OCI-LY7 (cell line): ENCODE measurements at regions not wholly inside any gene's neighbourhood (a gene's known extent, or its start where the extent isn't known, plus 50 kb on each side); places are given as distances from the start of the nearest gene placed in this dataset.

Source experiments
- EZH2phosphoT487 ChIP-seq: fragments of 200-600 bp; sonication (generic); IDR thresholded peaks from 2 replicates; pipeline ENCODE4 v1.6.1; 2018; ENCODE audit warnings: low read depth, borderline replicate concordance, mild to moderate bottlenecking, mixed run types, antibody characterized with exemption, low read length, moderate library complexity, mixed read lengths
- TF ChIP-seq, protein P1 (sequence below): fragments of 200-600 bp; sonication (generic); conservative IDR thresholded peaks from 2 replicates; pipeline ENCODE4 v1.5.1; 2014; ENCODE audit warnings: mild to moderate bottlenecking, antibody characterized with exemption, low read length, moderate library complexity, mixed read lengths

DNA sequence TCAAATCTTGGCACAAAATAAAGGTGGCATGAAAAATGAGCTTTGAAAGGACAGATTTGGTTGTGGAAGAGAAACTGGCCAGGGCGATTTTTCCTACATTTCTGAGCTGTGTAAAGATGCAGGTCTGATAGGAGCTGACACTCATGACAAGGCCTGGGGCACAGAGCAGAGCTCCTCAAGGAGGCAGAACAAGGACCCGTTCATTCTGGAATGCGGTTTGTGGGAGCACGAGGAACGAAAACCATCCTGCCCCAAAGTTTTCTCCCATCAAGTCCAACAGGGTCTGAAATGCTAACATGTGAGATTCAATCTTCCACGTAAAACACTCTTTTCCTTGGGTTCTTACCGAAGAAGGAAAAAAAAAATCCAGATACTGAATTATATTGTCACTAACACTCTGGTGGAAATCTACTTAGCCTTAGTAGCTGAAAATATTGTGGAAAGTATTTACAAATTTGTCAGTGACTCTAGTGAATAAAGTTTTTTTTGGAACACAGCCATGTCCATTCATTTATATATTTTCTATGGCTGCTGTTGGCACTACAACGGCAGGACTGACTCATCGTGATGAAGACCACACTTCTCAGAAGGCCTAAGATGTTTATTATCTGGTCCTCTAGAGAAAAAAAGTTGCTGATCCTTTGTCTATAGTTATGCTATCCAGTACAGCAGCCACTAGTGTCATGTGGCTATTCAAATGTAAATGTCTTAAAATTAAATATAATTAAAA is 215.7 kb downstream of the BAMBI start:
- TF ChIP-seq, protein P1, sequence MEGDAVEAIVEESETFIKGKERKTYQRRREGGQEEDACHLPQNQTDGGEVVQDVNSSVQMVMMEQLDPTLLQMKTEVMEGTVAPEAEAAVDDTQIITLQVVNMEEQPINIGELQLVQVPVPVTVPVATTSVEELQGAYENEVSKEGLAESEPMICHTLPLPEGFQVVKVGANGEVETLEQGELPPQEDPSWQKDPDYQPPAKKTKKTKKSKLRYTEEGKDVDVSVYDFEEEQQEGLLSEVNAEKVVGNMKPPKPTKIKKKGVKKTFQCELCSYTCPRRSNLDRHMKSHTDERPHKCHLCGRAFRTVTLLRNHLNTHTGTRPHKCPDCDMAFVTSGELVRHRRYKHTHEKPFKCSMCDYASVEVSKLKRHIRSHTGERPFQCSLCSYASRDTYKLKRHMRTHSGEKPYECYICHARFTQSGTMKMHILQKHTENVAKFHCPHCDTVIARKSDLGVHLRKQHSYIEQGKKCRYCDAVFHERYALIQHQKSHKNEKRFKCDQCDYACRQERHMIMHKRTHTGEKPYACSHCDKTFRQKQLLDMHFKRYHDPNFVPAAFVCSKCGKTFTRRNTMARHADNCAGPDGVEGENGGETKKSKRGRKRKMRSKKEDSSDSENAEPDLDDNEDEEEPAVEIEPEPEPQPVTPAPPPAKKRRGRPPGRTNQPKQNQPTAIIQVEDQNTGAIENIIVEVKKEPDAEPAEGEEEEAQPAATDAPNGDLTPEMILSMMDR = no peak
- no peak for TF ChIP-seq EZH2phosphoT487
